ENCODE measurements at regions not wholly inside any gene's neighbourhood (a gene's known extent, or its start where the extent isn't known, plus 50 kb on each side); places are given as distances from the start of the nearest gene placed in this dataset.

- no peak for FAIRE-seq
- Histone ChIP-seq H3K9ac (ENCODE audit: control insufficient read depth, insufficient read depth, low read length) (no peak overlapping the region), H3K4me3 (no peak overlapping the region), H3K27ac (ENCODE audit: control insufficient read depth, insufficient read depth) (no peak overlapping the region), H3K36me3 (ENCODE audit: control insufficient read depth in 2 of 2, insufficient read depth in 2 of 2, low read length in 1 of 2) (no peaks in the 10 kb centered on the region), H2AFZ (ENCODE audit: control insufficient read depth, low read depth, low read length) (no peak overlapping the region), H3K79me2 (ENCODE audit: control insufficient read depth, insufficient read depth, low read length) (no peaks in the 10 kb centered on the region), H3K4me2 (ENCODE audit: control insufficient read depth, insufficient read depth) (no peak overlapping the region), H3K9me3 (replicated peaks; ENCODE audit: control insufficient read depth, insufficient read depth, low read length) (no peaks in the 10 kb centered on the region; the same call in 2 of the 3 replicates), H3K4me1 (ENCODE audit: control insufficient read depth, insufficient read depth, low read length) (no peaks in the 10 kb centered on the region), H4K20me1 (ENCODE audit: control insufficient read depth, insufficient read depth) (no peaks in the 10 kb centered on the region), H3K27me3 (replicated peaks in 1 of 2; ENCODE audit: control insufficient read depth in 2 of 2, insufficient read depth in 2 of 2, low read length in 1 of 2) (no peaks in the 10 kb centered on the region)
- ChIA-PET RAD21 (ENCODE audit: unreplicated experiment) (no interaction called here), SMC1A (ENCODE audit: uncharacterized antibody, unreplicated experiment) (no interaction called here), CTCF (no interaction called here), POLR2A (no interaction called here)
- TF ChIP-seq MYC (IDR thresholded peaks at IDR 0.05; ENCODE audit: insufficient read depth, insufficient read length, insufficient replicate concordance, low read length, severe bottlenecking) (no peak), ZNF24 (IDR thresholded peaks at IDR 0.05) (no peak), RELA (IDR thresholded peaks at IDR 0.05; ENCODE audit: borderline replicate concordance, partially characterized antibody) (no peak), TAF1 (IDR thresholded peaks at IDR 0.05; ENCODE audit: borderline replicate concordance, low read depth, low read length) (no peak), EP300 (IDR thresholded peaks at IDR 0.05; ENCODE audit: borderline replicate concordance in 1 of 2, control insufficient read depth in 1 of 2, low read depth in 2 of 2, low read length in 2 of 2) (no peak), EGR1 (IDR thresholded peaks at IDR 0.05; ENCODE audit: borderline replicate concordance in 1 of 2, low read depth in 2 of 2, low read length in 2 of 2) (no peak), RUNX3 (IDR thresholded peaks at IDR 0.05; ENCODE audit: low read length) (no peak), IKZF2 (IDR thresholded peaks at IDR 0.05) (no peak), SIX5 (IDR thresholded peaks at IDR 0.05; ENCODE audit: low read depth, low read length, severe bottlenecking) (no peak), IRF3 (IDR thresholded peaks at IDR 0.05) (no peak), FOXK2 (IDR thresholded peaks at IDR 0.05) (no peak), ZNF687 (IDR thresholded peaks at IDR 0.05) (no peak)
- in situ Hi-C loops (cut with MboI), result no loop called here
- BruUV-seq (replicated peaks), result no TSS peak
- DNase-seq (ENCODE audit: low read depth, low spot score), result no peak
- WGBS (ENCODE audit: insufficient coverage, insufficient replicate concordance, low lambda C conversion rate, missing lambda C conversion rate), result 62% methylated on average over 23 of the region's 23 CpGs
- no peak for ATAC-seq
- intact Hi-C loops (cut with micrococcal nuclease; ENCODE audit: unreplicated experiment), result no loop called here
Measured at GRCh38 chr20:11608736-11609135, 309.0 kb upstream of the BTBD3 start.

All from GM12878 (cell line).